ENCODE measurements at regions not wholly inside any gene's neighbourhood (a gene's known extent, or its start where the extent isn't known, plus 50 kb on each side); places are given as distances from the start of the nearest gene placed in this dataset.

GRCh38 chr4:14879683-14880082 is 122.6 kb upstream of the CPEB2 start:
- no peak for DNase-seq (ENCODE audit: low spot score)

- DNase-seq (ENCODE audit: low spot score) = no peak
These were observed 121.5 kb upstream of the CPEB2 start for GRCh38 chr4:14880805-14881204.

GRCh38 chr4:14883166-14883565 is 119.1 kb upstream of the CPEB2 start:
- DNase-seq (ENCODE audit: low spot score) = no peak

GRCh38 chr4:14883661-14884060 is 118.6 kb upstream of the CPEB2 start:
- DNase-seq (ENCODE audit: low spot score) = no peak

GRCh38 chr4:14887842-14888433 is 114.3 kb upstream of the CPEB2 start:
- DNase-seq (ENCODE audit: low spot score) = no peak

GRCh38 chr4:14888790-14889572 is 113.3 kb upstream of the CPEB2 start:
- DNase-seq (ENCODE audit: low spot score) = no peak

- DNase-seq (ENCODE audit: low spot score) = no peak
These were observed 109.7 kb upstream of the CPEB2 start for GRCh38 chr4:14892563-14892962.

- DNase-seq (ENCODE audit: low spot score) = no peak
These were observed 108.6 kb upstream of the CPEB2 start for GRCh38 chr4:14893713-14894112.

GRCh38 chr4:14894392-14895292 is 107.6 kb upstream of the CPEB2 start:
- DNase-seq (ENCODE audit: low spot score) = no peak

- DNase-seq (ENCODE audit: low spot score) = no peak
These were observed 105.6 kb upstream of the CPEB2 start for GRCh38 chr4:14896656-14897175.

- no peak for DNase-seq (ENCODE audit: low spot score)
These were observed 105.1 kb upstream of the CPEB2 start for GRCh38 chr4:14897217-14897616.

GRCh38 chr4:14898989-14899388 is 103.3 kb upstream of the CPEB2 start:
- no peak for DNase-seq (ENCODE audit: low spot score)

- no peak for DNase-seq (ENCODE audit: low spot score)
These were observed 99.9 kb upstream of the CPEB2 start for GRCh38 chr4:14902342-14902741.

GRCh38 chr4:14903321-14903720 is 99.0 kb upstream of the CPEB2 start:
- no peak for DNase-seq (ENCODE audit: low spot score)

GRCh38 chr4:14906805-14907204 is 95.5 kb upstream of the CPEB2 start:
- no peak for DNase-seq (ENCODE audit: low spot score)

GRCh38 chr4:14908635-14909034 is 93.6 kb upstream of the CPEB2 start:
- no peak for DNase-seq (ENCODE audit: low spot score)

GRCh38 chr4:14910411-14910810 is 91.9 kb upstream of the CPEB2 start:
- no peak for DNase-seq (ENCODE audit: low spot score)

GRCh38 chr4:14912426-14912825 is 89.9 kb upstream of the CPEB2 start:
- DNase-seq (ENCODE audit: low spot score) = no peak

GRCh38 chr4:14915018-14915417 is 87.3 kb upstream of the CPEB2 start:
- DNase-seq (ENCODE audit: low spot score) = no peak

GRCh38 chr4:14916554-14917297 is 85.6 kb upstream of the CPEB2 start:
- DNase-seq (ENCODE audit: low spot score) = no peak

- DNase-seq (ENCODE audit: low spot score) = no peak
These were observed 85.0 kb upstream of the CPEB2 start for GRCh38 chr4:14917298-14917633.

GRCh38 chr4:14918336-14918735 is 83.9 kb upstream of the CPEB2 start:
- no peak for DNase-seq (ENCODE audit: low spot score)

Measured in hematopoietic multipotent progenitor cell treated with erythropoietin and hydrocortisone succinate and interleukin-3 and kit ligand, for 17 days (in vitro differentiated cells).